ENCODE measurements at regions not wholly inside any gene's neighbourhood (a gene's known extent, or its start where the extent isn't known, plus 50 kb on each side); places are given as distances from the start of the nearest gene placed in this dataset.
"Not testable (repeated sequence)": the region's sequence is repeated elsewhere in the genome, so short reads cannot be mapped to it uniquely, and the experiment has no call there.

DNA sequence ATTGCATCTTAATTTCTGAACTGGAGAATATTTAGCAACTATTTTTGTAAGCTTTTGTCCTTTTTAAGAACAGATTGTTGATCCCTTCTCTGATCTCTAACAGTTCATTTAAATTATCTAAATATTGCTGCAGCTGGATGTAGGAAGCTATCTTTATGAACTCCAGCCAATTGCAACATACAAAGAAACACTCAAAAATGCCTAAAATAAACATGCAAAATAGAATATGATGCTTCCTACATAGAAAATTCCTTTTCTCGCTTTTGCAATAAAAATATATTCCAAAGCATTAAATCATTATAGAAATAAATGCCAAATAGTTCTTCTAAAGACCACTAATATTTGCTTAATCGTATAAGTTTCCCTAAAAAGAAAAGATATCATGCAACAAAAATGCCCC, 218.6 kb downstream of the LURAP1L start:
- no peak for DNase-seq (ENCODE audit: low read depth in 2 of 2)

- DNase-seq (ENCODE audit: low read depth in 2 of 2), result no peak
These were observed 222.2 kb downstream of the LURAP1L start for GRCh38 chr9:12997009-12997408.

DNA sequence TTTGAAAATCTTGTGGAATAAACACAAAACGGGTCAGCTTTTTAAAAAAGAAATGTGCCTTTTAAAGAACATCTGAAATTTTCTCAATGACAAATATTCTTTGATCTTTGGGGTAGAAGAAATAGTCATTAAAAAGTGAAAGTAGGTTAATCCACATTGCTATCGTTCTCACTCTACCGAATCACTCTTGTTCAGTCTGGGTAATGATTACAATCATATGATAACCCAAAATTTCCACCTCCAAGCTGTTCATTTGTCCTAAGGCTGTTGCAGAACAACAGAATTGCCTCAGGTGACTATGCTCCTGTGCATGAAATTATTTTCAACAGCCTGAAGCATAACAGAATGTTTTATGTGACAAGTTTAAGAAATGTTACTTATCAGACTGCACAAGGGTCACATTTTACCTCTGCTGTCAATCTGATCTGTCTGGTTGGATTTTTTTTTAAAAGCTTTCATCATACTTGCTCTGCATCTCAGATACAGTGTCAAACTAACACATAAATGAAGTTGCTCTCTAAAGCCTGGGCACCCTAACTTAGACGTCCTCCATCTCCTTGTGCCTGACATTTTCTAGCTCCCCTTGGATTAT, 227.3 kb downstream of the LURAP1L start:
- DNase-seq (ENCODE audit: low read depth in 2 of 2), result no peak

DNA sequence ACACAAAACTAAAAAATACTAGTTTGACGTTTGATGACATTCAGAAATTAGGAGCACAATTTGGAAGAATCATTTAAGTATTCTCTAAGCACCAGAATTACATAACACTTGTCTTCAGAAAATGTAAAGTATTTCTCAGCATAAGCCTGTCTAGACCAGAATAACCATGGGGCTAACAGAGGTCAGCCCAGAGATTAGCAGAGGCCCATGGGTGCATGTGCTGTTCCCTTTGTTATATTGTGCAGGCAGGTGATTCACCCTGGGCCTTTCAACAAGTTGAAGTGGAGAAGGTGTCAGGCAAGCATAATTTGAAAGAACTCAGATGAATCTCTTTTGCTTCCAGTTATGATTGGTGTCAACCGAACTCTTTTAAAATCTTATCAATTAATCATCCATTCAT, 227.9 kb downstream of the LURAP1L start:
- no peak for DNase-seq (ENCODE audit: low read depth in 2 of 2)

DNA sequence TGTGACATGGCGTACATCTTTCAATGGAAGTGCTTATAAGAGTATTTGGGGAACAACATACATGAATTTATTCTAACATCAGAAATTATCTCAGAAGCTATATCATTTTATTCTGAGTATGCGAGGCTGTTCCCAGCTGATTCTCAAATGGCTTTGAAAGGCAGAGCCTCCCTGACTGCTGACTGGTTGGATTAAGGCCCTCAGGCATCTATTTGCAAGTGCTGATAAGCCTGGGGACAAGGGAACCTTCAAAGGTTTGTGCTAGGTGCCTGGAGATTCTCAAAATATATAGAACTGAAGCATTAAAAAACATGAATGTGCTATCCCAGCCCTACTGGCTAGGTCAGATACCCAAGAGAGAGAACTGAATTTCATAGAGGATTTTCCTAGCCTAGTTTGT, 235.1 kb downstream of the LURAP1L start:
- DNase-seq (ENCODE audit: low read depth in 2 of 2), result no peak

GRCh38 chr9:13013991-13014883, 239.4 kb downstream of the LURAP1L start:
- peak in 1 of 2 donors; percentile 5 for DNase-seq (ENCODE audit: low read depth in 2 of 2)

GRCh38 chr9:13017260-13017659, 242.4 kb downstream of the LURAP1L start:
- no peak for DNase-seq (ENCODE audit: low read depth in 2 of 2)

DNA sequence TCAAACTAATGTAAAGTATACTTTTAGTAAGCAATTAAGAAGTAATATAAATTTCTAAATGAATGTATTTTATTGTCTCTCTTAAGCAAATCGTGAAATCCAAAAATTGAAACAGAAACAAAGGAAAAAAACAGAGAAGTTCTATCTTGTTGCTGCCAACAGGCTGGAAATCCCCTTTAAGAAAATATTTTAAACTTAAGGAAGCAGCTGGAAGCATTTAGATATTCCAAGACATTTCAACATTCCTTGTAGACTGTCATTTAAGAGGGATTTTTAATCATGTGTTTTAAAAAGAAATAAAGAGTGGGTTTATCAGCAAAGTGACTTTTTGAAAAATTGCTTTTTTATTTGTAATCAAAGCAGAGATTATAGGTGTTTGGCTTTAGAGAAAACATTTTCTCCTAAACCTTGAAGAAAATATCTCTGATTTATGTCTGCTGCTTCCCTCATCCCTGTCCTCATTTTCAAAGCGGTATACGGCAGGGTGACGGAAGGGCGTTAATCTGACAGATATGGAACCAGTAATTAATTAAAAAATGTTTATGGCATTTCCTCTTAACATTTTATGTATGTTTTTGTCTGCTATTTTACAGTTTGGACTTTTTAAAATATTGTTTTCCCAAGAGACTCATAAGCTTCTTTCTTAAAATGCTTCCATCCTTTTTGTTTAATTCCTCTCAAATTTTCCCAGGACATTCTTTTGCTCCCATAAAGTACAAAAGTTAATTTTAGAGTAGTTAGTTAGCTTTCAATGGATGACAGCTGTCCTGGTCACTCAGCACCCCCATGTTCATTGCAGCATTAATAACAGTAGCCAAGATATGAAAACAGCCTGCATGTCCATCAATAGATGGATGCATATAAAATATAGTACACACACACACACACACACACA, 245.6 kb downstream of the LURAP1L start:
- DNase-seq (ENCODE audit: low read depth in 2 of 2), result peak in 1 of 2 donors; percentile 40

GRCh38 chr9:13022756-13023155, 247.9 kb downstream of the LURAP1L start:
- no peak for DNase-seq (ENCODE audit: low read depth in 2 of 2)

- no peak for DNase-seq (ENCODE audit: low read depth in 2 of 2)
These were observed 248.7 kb downstream of the LURAP1L start for GRCh38 chr9:13023498-13023897.

- DNase-seq (ENCODE audit: low read depth in 2 of 2), result no peak
These were observed 252.1 kb downstream of the LURAP1L start for GRCh38 chr9:13026956-13027355.

GRCh38 chr9:13027879-13028278, 251.6 kb downstream of the MPDZ start:
- DNase-seq (ENCODE audit: low read depth in 2 of 2), result no peak

DNA sequence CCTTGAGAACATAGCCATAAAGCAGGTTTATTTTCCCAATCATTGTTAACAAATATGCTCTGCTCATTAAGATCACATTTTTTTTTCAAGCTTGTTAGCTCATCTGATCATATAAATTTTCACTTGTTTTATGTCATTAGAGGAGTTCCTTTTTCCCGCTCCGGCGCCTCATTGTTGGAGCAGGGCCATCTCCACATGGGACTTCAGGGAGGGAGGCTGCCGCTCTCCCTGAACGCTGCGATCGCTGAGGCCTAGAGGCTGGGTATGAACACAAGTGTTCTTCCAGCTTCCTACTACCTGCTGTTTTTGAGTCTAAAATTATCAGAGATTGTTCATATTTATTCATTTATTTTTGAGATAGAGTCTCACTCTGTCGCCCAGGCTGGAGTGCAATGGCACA, 246.9 kb downstream of the MPDZ start:
- no peak for DNase-seq (ENCODE audit: low read depth in 2 of 2)

DNA sequence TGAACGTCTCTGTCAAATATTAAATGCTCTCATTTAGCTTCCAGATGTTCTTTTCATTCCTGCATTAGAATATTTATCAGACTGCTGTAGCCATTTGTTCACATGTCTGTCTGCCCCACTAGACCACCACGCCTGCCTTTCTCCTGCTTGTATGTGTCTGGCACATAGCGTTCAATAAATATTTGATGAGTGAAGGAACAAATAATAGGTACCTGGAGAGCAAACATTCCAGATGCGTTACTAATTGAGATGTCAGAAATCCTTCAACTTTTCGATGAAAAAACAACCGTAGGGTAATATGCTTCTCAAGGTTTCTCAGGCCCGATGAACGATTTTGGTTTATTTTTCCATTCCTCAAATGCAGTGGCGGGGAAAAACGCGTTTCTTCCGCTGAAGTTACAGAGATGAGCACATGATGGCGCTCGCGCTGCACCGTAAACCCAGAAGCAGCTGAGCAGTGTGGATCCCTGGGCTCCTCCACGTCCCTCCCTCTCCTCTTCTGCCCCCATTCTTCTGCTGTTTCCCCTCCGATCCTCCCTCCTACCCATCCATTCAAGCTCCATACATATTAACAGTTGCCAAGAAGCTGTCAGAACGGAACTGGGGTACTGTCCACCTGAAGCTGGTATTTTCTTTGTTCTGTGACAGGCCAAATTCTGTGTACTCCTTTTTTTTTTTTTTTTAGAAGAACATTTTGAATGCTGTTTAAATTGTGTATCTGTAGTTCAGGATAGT, 245.4 kb downstream of the MPDZ start:
- peak; percentile 63 to 87 for DNase-seq (ENCODE audit: low read depth in 2 of 2)

DNA sequence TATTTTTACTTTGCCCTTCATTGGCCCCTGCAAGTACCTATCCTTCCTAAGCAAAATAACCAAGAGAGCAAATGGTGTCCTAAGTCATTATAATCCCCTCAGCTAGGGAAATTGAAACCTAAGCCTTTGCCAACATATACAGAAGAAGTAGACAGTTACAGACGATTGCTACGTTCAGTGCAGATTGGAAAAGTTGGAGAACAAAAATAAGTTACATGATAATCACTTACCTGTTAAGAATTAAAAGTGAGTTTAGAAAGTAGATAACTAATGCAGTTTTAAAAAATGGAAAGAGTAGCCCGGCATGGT, 244.8 kb downstream of the MPDZ start:
- DNase-seq (ENCODE audit: low read depth in 2 of 2), result peak in 1 of 2 donors; percentile 45

DNA sequence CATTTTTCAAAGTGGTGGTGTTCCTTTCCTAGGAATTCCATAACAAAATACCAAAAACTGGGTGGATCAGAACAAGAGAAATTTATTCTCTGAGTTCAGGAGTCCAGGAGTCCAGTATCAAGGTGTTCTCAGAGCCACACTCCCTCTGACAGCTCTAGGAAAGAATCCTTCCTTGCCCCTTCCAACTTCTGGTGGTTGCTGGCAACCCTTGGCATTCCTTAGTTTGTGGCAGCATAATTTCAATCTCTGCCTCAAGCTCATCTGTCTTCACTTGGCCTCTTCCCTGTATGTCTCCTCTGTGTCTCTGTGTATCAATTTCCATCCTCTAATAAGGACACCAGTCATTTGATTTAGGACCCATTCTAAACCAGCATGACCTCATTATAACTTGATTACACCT, 243.7 kb downstream of the MPDZ start:
- DNase-seq (ENCODE audit: low read depth in 2 of 2), result no peak

DNA sequence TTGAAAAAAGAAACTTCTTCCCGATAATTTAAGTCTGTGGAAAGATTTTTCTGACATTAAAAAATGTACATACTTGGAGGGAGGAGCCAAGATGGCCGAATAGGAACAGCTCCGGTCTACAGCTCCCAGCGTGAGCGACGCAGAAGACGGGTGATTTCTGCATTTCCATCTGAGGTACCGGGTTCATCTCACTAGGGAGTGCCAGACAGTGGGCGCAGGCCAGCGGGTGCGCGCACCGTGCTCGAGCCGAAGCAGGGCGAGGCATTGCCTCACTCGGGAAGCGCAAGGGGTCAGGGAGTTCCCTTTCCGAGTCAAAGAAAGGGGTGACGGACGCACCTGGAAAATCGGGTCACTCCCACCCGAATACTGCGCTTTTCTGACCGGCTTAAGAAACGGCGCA, 241.7 kb downstream of the MPDZ start:
- DNase-seq (ENCODE audit: low read depth in 2 of 2), result not testable (repeated sequence)

DNA sequence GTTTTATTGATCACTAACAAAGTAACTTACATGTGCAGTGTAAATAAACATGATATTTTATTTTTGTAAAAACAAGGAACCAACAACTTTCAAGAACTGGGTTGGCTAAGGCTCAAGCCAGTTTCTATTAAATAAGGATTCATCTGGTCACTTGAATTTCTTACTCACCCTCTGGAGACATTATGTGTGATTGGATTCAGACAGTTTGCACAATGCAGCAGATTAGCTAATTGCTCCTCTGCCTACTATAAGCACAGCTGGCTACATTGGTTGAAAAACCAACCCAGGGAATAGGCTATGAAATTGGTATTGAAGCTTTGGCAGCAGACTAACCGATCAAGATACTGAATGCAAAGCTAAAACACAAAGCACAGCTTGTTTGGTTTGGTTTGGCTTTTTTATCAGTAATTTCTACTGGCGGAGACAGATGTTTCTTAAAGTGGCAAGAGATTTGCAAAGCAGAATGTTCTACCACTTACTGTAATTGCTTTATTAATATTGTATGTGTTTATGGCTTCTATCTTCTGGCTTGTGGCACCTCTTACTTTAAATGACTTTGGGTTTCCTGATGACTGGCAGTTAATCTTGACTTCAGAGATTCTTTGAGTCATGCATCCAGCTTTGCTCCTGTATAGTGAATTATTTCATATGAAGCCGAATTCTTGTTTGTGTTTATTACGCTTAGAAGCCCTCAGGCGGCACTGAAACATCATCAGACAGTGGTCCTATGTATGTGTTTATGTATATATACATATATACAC, 231.5 kb downstream of the MPDZ start:
- no peak for DNase-seq (ENCODE audit: low read depth in 2 of 2)

GRCh38 chr9:13049223-13049622, 230.3 kb downstream of the MPDZ start:
- no peak for DNase-seq (ENCODE audit: low read depth in 2 of 2)

DNA sequence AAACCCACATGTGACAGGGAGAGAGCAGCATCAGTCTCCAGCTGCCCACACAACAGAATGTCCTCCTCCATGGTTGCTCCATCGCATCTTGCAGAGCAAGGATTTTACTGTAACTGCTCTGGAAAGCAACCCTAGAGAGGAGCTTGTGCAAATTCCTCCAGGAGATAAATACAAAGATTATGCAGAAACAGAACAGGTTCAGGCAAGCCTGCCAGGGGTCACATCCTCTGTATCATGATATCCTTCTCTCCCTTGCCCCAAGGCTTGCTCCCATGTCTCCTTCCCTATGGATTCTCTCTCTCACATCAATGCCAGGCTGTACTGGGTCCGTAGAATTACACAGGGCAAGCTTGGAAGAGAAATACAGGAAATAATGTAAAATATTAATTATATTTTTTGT, 226.0 kb downstream of the MPDZ start:
- no peak for DNase-seq (ENCODE audit: low read depth in 2 of 2)

- no peak for DNase-seq (ENCODE audit: low read depth in 2 of 2)
These were observed 225.1 kb downstream of the MPDZ start for GRCh38 chr9:13054389-13054788.

Data from lung microvascular endothelial cell (primary cell).